ENCODE measurements at regions not wholly inside any gene's neighbourhood (a gene's known extent, or its start where the extent isn't known, plus 50 kb on each side); places are given as distances from the start of the nearest gene placed in this dataset.
"Not testable (repeated sequence)": the region's sequence is repeated elsewhere in the genome, so short reads cannot be mapped to it uniquely, and the experiment has no call there.

DNA sequence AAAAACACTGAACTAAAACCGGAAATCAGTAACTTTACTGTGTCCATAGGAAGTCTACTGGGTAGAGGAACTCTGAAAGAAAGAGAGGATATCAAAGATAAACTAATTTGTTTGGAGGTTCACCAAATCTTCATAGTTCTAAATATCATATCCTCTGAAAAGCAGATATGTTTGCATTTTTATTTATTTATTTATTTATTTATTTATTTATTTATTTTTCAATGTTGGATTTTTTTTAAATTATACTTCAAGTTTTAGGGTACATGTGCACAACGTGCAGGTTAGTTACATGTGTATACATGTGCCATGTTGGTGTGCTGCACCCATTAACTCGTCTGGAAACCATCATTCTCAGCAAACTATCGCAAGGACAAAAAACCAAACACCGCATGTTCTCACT is 813.7 kb downstream of the EPHA4 start:
- intact Hi-C loops (cut with DNase I); DNase-seq (ENCODE audit: low spot score); ATAC-seq: not testable (repeated sequence)

DNA sequence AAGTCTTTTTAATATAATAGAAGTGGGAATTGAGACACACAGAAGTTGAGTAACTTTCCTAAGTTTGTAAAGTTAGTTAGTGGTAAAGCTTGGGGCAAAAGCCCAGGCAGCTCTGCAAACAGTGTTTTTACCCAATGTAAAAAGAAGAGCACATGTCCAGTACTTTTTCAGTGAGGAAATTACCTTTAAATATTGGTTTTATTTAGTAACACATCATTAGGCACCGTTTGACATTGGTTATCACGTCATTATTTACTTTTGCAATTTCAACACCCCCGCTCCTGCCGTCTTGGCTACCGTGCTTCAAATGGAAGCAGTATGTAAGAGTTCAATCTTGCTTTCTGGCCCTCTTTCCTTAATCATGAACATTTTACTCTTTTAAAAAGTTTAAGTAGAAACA is 807.9 kb downstream of the EPHA4 start:
- ATAC-seq = no peak
- no peak for DNase-seq (ENCODE audit: low spot score)
- intact Hi-C loops (cut with DNase I) = loop anchor here (5.0 kb wide), 1 partner anchor 907 kb away; no protein-coding TSS in a partner anchor

DNA sequence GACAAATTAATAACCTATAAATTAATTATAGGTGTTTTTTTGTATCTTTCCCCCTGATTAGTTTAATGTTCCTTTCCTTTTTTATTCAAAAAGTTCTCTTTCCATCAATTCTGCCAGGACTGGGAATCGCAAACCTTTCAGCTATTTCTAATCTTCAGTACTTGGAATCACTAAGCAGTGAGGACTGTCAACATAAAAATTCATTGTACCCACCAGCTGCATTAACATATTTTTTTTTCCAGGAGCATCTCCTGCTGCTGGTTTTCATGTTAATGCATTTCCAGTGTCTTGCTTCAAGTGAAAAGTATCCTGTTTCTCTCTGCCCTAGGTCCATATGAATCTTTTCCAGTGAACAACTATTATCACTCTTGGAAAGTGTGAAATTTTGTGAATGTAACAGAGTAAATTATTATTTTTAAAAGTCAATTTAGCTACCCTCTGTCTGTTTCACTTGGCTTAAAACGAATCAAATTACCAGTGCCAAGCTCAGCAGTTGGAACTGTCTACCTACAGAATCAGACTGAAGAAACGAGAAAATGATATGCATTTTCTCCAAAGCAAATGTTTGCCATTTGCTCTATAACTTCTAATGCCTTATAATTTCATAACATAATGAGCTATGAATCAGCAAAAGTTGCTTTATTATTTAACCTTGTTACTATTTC is 804.4 kb downstream of the EPHA4 start:
- intact Hi-C loops (cut with DNase I) = no loop called here
- DNase-seq (ENCODE audit: low spot score) = no peak
- no peak for ATAC-seq

DNA sequence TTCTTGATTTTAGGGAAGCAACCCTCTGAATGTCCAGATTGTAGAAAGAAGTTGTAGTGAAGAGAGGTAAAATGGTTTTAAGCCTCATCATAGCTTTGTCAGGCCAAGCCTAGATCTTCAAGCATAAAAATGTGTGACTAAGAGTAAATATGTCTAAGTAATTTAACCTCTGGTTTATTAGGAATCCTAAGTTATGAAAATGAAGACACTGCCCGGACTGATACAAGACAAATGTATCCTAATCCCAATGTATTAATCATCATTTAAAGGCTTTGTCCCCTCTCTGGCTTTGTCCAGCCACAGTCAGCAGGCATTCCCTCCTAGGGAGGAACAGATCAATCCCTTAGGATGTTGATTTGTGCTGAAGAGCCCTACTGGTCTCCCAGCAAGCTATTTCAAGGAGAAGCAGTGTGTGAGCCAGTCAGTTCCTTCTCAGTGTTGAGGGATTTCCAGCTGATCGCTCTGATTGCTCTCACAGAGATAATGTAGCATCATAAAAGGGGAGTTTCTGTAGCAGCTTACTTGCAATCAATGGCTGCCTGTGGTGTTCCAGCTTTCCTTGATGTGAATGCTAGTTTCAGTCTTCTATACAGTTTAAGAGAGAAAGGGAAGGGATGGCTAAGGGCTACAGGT is 796.1 kb downstream of the EPHA4 start:
- intact Hi-C loops (cut with DNase I) = no loop called here
- ATAC-seq = no peak
- no peak for DNase-seq (ENCODE audit: low spot score)

DNA sequence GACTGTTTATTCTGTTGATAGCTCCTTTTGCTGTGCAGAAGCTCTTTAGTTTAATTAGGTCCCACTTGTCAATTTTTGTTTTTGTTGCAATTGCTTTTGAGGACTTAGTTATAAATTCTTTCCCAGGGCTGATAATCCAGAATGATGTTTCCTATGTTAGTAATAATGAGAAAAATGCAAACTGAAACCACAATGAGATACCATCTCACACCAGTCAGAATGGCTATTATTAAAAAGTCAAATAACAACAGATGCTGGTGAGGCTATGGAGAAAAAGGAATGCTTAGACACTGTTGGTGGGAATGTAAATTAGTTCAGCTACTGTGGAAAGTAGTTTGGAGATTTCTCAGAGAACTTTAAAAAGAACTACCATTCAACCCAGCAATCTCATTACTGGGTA is 793.0 kb downstream of the EPHA4 start:
- ATAC-seq; intact Hi-C loops (cut with DNase I); DNase-seq (ENCODE audit: low spot score): not testable (repeated sequence)

DNA sequence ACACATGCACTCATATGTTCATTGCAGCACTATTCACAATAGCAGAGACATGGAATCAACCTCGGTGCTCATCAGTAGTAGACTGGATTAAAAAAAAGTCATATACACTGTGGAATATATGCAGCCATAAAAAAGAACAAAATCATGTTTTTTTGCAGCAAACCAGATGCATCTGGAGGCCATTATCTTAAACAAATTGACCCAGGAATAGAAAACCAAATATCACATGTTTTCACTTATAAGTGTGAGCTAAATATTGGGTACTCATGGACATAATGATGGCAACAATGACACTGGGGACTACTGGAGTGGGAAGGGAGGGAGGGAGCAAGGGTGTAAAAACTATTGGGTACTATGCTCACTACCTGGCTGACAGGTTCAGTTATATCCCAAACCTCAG is 792.6 kb downstream of the EPHA4 start:
- no peak for DNase-seq (ENCODE audit: low spot score)
- intact Hi-C loops (cut with DNase I) = no loop called here
- ATAC-seq = no peak

DNA sequence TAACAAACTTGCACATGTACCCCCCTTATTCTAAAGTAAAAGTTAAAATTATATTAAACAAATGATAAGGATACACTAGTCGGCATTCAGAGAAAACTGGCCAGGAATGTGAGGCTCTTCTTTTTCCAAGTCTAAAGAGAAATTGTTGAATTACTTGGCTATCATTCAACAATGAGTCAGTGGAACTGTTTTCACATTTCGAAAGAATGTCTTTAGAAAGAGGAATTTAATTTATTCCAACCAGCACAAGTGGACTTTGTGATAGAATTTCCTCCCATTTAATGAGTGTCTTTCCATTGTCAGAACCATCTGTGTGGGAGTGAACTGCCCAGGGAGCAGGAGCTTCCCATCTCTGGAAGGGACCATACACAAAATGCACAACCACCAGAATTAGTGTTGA is 792.2 kb downstream of the EPHA4 start:
- intact Hi-C loops (cut with DNase I) = no loop called here
- ATAC-seq (peak; percentile 41), DNase-seq (ENCODE audit: low spot score) (no peak)

DNA sequence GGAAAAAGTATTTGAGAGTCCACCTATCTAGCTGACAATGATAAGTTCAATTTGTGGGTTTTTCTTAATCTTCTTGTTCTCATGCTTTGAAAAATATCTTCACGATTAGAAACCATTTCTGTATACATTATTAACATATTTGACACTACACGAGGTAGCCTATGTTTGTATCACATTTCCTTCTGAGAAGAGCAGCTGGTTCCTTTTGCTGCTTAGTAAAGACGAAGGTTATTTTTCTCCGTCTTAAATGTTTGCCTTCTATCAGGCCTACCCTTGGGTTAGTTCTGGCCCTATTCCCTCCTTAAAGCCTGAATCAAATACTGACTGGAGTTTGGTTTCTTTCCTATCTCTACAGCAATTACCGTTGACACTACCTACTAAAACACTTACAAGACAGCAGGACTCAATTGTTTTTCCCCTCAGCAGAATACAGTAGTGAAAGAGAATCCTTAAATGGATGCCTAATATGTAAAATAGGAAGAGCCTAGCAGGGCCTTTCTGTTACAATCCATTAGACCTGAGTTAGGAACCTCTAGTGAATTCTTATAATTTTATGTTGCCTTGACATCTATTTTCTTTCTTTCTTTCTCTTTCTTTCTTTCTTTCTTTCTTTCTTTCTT is 790.4 kb downstream of the EPHA4 start:
- intact Hi-C loops (cut with DNase I) = no loop called here

DNA sequence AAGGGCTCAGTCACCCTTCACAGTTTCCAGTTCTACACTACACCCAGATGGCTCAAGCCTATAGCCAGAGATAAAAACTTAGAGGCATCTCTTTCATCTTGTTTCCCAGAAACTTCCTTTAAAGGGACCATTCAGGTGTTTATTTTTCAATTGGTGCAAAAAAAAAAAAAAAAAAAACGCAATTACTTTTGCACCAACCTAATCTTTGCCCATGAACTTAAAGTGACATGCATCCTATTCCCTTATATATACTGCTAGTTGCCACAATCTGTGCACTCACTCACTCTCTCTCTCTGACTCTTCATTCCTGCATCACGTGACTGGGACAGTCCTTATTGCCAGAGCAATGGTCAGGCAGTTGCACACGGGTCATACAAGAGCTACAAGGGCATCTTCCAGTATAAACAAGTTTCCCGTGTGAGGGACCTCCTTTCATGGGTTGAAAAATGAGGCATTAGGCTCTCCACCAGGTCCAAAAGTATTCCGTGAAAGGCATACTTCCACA is 789.4 kb downstream of the EPHA4 start:
- ATAC-seq (no peak), DNase-seq (ENCODE audit: low spot score) (no peak)
- intact Hi-C loops (cut with DNase I) = no loop called here

More for the DNA sequence above, 790.4 kb downstream of the EPHA4 start:
- ATAC-seq (no peak), DNase-seq (ENCODE audit: low spot score) (no peak)

DNA sequence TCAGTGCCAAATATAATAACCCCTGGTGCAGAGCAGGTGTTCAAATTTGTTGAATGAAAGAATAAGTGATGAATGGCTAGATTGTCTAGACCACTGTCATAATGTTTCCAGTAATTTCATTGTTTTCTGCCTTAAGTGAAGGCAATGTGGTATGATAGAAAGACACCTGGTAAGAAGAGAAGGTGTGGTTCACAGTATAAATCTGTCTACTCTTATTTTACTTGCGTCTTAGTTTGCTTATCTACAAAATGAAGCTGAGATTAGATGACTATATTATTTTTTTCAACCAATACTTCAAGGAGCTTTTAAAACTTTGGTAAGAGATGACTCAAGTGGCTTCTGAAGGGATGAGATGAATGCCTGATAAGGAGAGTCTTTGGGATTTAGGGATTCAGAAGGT is 788.4 kb downstream of the EPHA4 start:
- DNase-seq (ENCODE audit: low spot score) (no peak), ATAC-seq (no peak)
- intact Hi-C loops (cut with DNase I) = no loop called here

DNA sequence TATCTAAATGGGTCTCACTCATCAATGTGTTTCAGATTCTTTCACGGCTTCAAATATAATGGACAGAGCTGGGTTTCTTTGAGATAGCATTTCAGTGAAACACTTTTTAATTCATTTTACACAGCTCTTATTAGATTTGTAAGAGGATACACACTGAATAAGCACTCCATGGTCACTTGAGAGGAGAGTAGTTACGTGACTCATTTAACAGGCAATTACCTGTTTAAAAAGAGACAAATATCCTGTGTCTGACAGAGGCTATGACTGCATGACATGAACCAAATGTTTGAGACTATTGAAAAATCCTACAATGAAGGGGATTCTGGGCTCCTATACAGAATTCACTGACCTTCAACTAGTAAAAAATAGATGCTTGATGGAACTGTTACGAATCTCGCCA is 786.9 kb downstream of the EPHA4 start:
- no peak for DNase-seq (ENCODE audit: low spot score)
- ATAC-seq = no peak
- intact Hi-C loops (cut with DNase I) = no loop called here

DNA sequence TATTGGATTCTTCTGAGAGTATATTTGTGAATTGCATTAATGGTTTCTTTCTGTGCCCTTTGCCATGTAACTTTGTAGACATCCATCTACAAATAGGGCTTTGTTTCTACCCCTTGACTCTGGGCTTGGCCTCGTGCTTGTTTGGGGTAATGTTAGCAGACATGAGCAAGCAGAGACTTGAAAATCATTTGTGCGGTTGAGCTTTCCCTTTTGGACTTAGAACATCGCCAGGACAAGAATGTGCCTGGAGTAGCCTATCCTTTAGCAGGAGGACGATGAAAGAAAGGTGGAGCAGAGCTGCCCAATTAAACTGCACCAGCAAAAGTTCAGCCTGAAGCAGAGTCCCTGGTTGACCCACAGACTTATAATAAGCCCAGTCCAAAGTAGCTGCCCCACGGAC is 785.9 kb downstream of the EPHA4 start:
- intact Hi-C loops (cut with DNase I) = no loop called here
- ATAC-seq (no peak), DNase-seq (ENCODE audit: low spot score) (no peak)

DNA sequence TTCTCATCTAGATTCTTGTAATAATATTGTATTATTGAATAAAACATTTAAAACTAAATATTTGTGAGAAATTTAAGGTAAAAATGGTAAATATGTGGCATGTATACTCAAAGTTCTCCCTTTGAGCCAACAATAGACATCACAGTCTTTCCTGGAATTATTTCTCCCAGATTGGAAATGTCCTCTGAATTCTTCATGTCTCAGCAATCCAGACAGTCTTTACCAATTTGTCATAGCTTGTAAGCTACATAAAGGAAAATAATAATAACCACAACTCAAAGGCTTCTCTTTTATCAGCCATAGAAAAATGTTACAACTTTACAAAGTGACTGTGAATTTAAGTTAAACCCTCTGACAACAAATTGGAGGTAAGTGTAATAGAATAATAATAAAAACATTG is 784.9 kb downstream of the EPHA4 start:
- intact Hi-C loops (cut with DNase I) = no loop called here
- no peak for DNase-seq (ENCODE audit: low spot score)

DNA sequence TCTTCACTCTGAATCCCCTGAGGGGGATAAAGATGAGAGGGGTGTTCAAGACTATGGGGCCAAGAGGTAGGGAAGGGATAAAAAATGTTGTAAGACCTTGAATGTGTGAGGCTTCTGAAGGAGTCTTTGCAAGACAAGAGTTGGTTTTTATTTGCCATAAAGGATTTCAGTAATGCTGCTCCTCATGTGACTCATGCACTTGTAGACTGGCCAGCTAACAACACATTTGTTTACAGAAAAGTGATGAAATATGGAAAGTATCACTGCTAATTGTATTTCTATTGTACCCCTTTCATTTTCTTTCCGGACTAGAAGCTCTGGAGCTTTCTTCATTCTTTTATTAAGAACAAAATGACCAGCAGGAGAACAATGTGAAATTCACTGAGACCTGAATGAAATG is 782.1 kb downstream of the EPHA4 start:
- peak; percentile 39 for ATAC-seq
- intact Hi-C loops (cut with DNase I) = no loop called here

More for the DNA sequence above, 784.9 kb downstream of the EPHA4 start:
- no peak for ATAC-seq

DNA sequence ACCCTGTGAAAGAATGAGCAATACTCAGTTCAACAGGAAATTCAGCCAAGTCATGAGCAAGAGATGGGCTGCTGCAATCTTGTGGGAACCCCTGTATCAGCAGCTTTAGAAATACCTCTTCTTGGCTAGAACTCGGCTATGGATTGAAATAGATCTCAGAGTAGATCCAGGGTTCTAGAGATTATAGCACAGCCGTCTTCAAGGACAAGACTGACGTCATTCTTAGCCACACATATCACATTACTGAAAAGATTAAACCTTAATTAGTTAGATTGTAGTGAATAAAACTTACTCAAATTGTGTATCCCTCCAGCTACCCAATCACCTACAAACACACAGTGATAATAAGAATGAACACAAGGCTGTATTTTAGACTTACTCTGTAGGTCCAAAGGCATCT is 776.4 kb downstream of the EPHA4 start:
- ATAC-seq = no peak
- no peak for DNase-seq (ENCODE audit: low spot score)
- intact Hi-C loops (cut with DNase I) = no loop called here

More for the DNA sequence above, 782.1 kb downstream of the EPHA4 start:
- DNase-seq (ENCODE audit: low spot score) = no peak

DNA sequence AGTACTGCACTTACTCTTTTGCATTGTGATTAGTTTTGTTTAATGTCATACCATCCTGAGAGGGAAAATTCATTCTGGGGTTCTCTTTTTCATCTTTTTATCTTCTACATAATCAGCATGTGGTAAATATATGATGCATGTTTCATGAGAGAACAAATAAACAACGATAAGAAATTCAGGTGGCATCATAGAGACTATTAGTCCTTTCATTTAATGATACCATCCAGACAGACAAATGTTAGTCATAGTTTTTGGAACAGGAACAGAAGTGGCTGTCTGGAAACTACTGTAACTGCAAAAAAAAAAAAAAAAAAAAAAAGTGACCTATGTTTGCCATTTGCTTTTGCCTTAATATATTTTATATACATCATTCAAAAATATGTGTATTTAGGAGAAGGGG is 761.0 kb downstream of the EPHA4 start:
- DNase-seq (ENCODE audit: low spot score) = no peak
- intact Hi-C loops (cut with DNase I) = no loop called here
- no peak for ATAC-seq

DNA sequence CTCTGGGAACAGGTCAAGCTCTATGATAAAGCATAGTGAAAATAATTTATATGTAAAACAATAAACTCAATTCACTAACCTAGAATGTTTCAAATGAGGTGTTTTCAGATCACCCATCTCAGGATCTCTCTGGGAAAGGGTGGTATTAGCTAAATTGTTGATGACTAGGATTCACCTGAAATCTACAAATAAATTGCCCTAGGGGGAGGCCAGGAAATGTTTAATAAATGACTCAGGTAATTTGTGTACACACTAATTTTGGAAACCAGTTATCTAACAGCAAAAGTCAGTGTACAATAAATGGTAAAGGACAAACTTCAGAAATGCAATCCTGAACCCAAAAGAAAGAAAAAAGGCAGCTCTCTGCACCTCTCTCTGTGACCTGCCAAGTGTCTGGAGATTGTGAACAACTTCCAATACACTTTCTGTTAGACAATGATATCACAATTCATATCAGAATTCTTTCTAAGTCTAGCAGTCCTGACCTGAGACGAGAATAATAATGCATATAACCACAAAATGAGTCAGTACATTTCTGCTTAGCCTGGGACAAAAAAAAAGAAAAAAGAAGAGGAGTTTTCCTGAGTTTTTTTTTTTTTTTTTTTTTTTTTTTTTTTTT is 760.0 kb downstream of the EPHA4 start:
- ATAC-seq (no peak), DNase-seq (ENCODE audit: low spot score) (no peak)
- intact Hi-C loops (cut with DNase I) = no loop called here

DNA sequence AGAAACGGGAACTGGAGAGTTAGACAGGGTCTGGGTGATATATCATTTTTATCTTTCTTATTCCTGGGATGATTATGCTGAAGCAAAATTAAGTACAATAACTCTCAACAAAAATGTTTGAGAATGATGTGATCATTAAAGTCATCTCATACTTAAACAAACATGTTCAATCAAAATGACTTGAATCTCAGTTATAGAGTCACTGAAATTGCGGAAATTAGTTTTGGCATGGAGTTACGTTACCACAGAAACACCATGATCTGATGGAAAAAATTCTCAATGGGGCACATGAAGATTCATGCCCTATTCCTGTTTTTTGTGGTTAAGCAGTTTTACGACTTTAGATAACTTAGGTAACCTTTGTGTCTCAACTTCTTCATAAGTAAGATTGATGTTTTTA is 757.7 kb downstream of the EPHA4 start:
- no peak for DNase-seq (ENCODE audit: low spot score)
- intact Hi-C loops (cut with DNase I) = no loop called here
- ATAC-seq = no peak

DNA sequence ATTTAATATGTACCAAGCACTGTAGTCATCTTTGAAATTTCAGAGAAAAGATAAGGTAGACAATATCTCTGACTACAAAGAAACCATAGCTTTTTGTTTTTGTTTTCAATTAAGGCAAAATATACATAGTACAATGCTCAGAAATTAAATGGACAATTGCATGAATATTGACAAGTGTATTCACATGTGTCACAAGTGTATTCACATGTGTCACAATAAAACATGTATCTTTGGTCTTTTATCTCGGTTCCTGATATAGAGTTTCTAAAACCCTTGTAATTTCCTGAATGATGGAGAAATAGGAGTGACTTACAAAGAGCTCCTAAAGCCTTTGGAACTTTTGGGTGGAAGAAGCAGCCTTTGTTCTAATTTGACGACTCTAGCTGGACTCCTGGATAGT is 756.4 kb downstream of the EPHA4 start:
- no peak for DNase-seq (ENCODE audit: low spot score)
- intact Hi-C loops (cut with DNase I) = no loop called here
- no peak for ATAC-seq

DNA sequence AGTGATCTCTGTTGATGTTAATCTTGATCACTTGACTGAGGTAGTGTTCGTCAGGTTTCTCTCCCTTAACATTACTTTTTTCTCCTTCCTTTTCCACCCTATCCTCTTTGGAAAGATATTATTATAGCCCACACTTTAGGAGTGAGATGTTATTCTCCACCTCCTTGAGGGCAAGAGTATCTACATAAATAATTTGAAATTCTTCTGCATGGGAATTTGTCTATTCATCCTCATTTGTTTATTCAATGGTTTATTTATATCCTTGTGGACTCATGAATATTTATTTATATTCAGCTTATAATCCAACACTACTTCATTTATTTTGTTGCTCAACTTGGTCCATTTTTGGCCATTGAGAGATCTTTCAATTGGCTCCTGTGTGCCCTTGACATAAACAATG is 750.4 kb downstream of the EPHA4 start:
- DNase-seq (ENCODE audit: low spot score) (no peak), ATAC-seq (no peak)
- intact Hi-C loops (cut with DNase I) = no loop called here
